Fibroblast of peridontal ligament (primary cell): ENCODE measurements at regions not wholly inside any gene's neighbourhood (a gene's known extent, or its start where the extent isn't known, plus 50 kb on each side); places are given as distances from the start of the nearest gene placed in this dataset.

Experiments
- DNase-seq: peaks from one replicate; pipeline ENCODE4 v3.0.0-alpha.2; 2010; ENCODE audit errors: extremely low read depth

DNA sequence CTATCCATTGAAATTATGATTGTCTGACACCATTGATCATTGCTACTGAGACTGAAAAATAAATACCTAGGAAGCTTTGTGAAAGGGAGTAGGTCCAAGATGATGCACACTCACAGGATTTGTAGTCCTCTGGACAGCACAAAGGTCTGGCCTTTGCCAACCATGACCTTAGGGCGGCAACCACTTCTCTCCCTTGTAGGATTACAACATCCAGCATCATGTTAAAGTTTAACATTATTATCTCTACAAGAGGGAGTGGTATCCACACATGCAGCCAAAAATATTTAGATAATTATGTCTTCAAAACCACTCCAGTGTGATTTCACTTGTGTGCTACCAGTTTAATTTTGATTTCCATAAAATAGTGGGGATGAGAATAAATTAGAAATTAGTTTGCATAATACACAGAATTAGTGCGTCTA is 51.1 kb upstream of the NHSL1 start:
- DNase-seq, result no peak

DNA sequence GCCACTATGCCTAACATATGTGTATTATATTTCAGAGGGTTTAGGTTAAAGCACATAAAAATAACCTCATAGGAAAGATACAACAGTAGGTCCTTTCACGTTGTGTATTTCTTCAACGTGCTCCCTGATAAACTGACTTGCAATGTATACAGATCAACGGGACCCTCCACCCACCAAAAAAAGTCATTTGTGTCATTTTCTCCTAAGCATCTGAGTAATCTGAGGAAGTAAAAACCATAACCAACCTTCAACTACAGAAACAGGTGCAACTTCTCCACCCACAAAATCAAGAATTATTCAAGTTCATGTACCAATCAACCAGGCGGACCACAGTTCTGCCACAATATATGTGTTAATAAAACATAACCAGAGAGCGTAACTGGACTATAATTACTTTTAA is 54.9 kb upstream of the NHSL1 start:
- DNase-seq, result no peak

DNA sequence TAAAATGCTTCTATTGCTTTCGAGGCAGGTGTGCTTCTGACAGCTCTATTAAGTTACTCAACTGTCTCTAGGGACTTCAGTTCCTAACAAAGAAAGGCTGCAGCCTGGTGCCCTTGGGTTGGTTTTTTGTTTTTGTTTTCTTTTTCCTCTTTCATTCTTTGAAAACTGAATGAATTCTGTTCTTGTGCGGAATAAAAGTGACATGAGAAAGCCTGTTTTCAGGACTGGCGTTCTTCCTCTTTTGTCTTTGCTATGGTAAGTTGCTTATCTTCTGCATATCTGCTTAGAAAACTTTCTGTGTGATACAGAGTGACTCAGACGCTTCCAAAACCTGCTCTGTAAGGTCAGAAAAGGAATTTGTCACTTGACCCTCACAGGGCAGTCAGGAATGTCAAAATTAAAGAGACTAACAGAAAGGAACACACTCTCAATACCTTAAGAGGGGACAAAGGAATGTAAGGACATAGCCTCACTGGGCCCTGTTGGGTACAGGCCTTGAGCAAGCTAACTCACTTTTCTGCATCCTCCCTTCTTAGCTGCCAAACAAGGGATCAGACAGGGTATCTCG is 56.2 kb upstream of the NHSL1 start:
- DNase-seq, result no peak

DNA sequence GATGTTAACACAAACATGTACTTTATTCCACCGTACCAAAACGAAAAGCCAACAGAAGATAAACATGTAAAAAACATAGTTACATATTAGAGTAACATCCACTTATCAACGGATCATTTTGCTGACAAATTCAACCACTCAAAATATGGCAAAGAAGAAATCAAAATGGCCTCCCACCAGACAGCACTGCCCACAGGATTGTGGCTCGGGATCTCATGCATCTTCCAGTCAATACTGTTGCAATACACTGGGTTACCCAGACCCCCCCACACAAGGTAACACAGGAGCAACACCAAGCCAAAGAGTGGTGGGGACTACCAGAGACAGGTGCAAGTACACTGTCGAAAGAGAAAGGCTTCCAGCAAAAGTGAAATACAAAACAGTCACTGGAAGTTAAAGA is 57.9 kb upstream of the NHSL1 start:
- DNase-seq, result no peak

DNA sequence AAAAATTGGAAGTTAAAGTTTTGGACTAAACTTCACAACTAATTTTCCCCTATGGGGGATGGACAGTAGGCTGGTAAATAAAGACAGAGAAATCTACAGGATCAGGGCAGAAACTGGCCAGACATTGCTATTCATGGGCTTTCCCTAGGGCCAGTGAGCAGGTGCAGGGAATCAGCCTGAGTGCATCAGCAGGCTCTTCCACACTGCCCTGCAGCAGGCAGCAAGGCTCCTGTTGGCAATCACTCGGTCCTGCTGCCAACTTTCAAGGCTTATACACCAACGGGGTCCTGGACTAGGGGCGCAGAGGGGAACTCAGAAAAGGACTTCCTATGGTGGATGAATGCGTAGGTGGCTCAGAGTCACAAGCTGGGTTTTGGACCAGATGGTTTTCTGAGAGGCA is 59.8 kb upstream of the NHSL1 start:
- no peak for DNase-seq

DNA sequence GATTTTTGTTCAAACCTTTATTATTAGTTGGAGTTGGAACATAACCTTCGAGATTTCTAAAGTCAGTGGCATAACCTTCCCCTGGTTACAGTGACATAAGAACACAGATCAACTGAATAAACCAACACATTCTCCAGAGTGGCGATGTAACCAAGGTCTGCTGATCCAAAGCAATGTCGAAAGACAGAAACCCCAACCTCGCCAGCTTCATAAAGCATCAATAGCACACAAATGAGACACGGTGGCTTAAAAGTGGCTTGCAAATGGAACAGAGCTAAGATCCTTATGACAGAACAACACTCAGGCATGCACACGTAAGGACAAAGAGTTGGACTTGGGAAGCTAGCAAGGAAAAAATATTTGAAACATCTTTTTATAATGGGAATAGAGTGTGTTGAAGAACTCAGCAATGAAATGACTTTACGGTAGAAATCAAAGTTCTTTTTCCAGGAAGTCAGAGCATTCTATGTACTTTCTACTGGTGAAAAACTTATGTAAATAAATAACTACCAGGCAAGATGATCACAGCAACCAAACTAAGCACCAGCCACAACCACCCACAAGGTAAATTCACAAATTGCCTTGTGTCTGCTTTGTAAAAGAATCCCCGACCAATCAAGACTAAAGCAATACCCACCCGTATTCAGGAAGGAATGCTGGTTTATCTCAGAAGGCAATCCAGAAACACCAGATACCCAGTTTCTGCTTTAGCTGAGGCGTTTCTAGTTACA is 61.0 kb upstream of the NHSL1 start:
- peak; percentile 55 for DNase-seq

DNA sequence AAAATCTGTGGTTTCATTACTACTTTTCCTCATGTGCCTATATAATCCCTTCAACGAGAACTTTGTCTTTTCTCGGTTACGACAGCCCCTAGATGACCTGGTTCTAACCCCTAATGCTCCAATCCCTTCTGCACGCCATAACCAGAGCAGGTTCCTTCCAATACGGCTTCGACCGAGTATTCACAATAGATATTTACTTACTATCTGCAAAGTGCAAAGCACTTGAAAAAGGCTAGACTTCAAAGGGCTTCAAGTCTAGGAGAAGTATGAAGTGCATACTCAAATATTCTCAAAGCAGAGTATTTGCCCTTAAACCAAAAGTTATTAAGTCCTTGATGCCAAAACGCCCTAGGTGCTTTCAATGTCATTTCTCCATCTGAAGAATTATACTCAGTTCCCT is 63.4 kb upstream of the NHSL1 start:
- no peak for DNase-seq

DNA sequence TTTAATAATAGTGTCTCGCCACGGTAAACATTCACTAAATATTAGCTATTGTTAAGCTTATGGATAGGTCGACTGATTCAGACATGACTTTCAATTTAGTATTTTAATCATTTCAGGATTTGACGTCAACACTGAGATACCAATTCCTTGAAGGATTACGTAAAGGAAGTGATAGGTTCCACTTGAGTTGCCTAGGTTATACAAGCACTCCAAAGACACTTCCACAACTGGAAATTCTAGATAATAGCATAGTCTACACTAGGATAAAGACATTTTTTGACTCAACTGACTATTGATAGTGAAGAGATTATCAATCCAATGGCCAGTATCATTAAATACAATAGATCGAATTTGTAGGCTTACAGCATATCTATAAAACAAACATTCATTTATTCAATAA is 63.9 kb upstream of the NHSL1 start:
- no peak for DNase-seq

DNA sequence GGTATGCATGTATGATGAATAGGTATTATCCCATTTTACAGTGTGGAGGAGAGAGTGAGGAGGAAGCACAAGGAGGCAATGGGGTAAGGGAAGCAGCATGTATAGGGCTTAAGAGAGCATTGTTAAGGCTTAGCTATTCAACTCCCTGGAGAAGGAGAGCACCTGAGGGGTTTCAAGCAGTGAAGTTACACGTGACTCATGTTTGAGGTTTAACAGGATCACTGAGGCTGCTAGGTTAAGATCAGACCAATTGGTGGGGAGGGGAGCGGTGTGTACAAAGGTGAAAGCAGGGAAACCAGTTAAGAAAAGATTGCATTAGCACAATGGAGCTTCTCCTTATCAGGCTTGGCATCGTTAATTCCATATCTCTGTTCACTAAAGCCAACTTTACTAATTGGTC is 64.4 kb upstream of the NHSL1 start:
- DNase-seq, result no peak

DNA sequence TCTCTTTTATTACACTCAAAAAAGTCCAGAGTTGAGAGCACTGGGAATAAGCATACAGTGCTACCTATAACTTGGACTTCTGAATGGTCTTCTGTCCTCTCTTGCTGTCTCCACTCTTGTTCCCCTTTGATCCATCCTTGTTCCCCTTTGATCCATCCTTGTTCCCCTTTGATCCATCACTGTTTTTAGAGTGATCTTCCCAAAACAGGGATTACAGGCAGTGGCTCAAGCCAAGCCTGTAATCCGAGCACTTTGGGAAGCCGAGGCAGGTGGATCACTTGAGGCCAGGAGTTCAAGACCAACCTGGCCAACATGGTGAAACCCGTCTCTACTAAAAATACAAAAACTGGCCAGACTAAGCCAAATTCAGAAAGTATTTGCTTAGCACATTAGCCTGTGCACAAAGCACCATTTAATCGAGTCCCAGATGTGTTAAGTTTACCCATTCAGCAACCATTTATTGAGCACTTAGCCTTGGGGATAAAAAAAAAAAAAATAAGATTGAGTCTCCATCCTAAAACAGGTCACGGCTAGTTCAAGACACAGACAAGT is 65.0 kb upstream of the NHSL1 start:
- no peak for DNase-seq

DNA sequence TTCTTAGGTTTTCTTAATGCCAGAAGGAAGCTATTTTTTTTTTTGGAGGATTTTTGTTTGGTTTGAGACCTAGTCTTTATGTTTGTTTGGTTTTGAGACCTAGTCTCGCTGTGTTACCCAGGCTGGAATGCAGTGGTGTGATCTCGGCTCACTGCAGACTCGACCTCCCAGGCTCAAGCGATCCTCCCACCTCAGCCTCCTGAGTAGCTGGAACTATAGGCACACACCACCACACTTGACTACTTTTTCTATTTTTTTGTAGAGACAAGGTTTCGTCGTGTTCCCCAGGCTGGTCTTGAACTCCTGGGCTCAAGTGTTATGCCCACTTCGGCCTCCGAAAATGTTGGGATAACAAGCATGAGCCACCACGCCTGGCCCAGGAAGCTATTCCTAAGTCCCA is 67.8 kb upstream of the NHSL1 start:
- no peak for DNase-seq

DNA sequence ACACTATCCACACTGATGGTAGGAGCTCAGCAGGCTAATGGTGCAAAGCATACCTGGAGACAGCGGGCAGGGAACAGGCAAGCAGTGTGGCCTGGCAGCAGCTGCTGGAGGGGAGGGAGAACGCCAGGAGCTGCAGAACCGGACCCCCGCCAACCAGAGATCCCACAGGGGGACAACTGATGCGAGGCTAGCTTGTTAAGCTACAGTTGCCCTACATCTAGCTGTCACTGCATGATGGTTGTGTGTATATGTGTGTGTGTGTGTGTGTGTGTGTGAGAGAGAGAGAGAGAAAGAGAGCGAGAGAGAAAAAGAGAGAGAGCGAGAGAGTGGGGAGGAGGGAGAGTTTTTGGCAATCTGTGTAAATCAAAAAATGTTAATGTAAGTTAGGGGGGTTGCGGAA is 69.7 kb upstream of the NHSL1 start:
- no peak for DNase-seq

DNA sequence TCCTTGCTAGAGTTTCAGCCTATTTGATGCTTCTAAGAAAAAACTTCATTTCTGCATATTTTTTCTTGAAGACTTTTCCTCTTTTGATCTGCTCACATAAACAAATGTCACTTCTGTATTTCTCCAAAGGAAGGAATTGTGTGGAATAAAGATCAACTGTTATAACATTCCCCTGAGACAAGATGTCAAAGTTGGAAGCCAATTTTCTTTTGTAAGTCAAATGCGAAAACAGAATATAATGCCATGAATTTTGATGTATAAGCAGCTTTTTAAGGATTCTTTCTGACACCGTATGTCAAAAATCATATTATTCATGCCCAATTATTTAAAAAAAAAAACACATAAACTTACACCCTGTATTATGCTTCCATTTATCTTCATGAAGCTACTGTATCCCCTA is 70.3 kb upstream of the NHSL1 start:
- no peak for DNase-seq

DNA sequence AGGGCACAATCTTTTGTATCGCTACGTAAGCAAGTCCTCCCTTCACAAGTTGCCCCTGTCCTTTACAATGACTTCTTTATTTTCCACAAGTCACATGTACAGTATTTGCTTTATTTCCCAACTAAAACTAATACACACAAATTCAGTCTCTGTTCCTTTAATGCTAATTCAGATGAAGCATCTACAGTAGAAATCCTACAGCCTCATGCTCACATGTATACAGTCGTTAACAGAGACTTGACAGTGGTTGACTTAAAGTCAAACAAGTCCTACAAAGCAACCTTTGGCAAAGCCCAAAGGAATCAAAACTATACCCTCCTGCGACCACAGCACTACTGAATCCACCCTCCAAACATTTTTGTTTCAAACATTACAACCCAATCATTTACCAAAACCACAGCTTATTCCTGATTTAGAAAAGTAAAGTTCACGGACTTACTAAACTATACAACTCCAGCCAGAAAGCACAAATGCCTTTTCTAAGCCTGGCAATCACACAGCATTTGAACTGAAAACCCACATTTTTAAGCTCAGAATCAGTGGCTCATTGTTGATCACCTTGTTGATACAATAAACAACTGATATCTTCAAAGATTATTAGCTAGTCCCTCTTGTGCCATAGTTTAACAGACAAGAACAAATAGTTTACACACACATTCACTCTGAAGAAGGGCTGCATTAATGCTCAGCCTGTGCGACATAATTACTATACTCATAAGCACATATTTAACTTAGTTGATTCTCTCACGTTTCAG is 70.9 kb upstream of the NHSL1 start:
- DNase-seq, result peak; percentile 89

DNA sequence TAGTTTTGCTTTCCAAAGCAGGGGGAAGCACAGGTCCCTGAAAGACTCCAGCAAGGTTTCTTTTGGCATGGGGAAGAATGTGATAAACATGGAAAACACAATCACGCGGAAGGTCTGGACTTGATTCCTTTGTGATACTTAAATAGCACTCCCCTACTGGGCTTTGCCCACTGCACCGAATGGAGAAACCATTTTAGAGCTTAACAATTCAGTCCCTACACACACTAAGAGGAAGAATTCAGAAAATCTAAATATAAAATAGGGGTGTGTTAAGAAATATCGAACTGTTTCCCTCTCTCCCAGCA is 71.4 kb upstream of the NHSL1 start:
- DNase-seq, result peak; percentile 63

DNA sequence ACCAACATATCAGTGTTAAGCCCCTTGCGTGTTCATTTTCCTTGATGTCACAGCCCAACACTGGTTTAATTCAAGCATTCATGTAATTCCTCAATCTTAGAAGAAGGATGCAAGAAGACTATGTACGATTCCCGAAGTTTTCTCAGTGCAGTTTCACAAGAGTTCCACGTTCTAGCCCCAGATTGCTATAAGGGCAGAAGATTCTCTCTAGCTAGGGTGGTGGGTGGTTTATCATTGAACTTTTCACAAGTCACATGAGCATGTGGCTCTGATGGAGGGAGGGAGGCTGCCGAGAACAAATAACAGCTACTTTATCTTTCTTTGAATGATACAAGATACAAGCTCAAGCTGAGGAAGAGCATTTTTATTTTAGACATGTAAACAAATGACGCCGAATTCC is 71.9 kb upstream of the NHSL1 start:
- peak; percentile 63 for DNase-seq

DNA sequence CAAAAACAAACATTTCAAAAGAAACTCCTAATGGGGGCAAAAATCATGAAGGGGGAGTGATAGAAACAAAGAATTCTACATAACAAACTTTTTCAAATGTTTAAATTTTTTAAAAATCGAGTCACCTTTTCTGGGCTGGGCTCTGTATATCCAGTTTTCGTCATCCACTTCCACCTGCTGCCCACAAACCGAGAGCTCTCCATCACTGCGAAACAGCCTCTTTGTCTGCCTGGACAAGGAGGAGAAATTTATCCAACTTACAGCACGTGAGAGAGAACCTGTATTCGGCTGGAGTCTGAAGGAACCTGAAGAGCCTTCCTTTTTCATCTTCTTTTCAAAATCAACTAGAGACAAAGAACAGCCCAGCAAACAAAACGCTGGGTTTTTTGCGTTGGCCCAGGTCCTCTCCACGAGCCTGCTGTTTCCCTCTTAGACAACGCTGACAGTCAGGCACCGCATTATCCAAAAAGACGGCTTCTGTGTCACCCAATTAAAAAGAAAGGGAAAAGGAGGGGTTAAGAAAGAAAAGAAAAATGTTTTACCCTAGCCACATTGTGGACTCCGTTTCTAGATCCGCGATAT is 72.4 kb upstream of the NHSL1 start:
- DNase-seq, result peak; percentile 34

DNA sequence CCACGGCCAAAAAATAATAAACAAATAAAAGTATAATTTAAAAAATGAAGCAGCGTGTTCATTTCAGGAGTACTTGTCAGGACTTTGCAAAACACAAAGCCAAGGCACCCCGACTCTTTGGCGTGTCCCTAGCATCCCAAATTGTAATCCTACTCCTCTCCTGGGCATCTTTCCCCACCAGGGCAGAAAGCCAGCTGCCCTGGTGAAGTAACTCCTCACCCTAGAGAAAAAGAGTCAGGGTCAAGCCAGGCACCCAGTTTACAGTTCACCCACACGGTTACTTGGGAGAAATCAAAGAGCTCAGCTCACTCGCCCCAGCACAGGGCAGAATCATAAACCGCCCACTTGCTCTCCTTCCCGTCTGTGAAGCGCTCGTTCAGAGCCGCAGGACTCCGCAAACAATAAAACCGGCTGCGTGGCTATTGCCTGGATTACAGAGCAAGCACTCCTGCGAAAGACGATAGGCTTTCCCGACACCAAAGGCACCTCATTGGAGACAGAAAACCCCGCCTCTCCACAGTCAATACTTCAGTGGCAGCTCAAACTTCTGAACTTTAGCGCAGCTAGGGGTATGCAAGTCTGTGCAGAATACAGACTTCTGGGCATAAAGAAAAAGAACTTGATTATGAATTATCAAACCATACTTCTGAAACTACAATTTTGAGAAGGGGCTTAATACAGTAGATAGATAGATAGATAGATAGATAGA is 73.0 kb upstream of the NHSL1 start:
- DNase-seq, result peak; percentile 88

DNA sequence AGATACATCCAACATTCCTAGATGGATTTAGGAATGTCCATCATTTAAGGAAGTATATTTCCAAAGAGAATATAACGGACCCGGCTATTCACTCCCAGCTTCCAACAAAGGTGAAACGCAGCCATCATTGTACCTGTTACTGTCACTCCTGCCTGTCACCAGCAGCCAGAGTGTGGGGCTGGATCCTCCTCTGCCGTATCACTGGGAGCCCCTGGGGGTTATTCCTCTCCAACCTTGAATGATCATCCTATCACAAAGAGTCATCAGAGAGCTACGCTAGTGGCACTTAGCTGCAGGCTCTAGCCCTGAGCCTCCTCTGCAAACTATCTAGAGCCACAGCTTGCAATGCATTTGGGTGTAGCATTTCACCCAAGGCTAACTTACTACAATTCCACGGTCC is 73.6 kb upstream of the NHSL1 start:
- no peak for DNase-seq

DNA sequence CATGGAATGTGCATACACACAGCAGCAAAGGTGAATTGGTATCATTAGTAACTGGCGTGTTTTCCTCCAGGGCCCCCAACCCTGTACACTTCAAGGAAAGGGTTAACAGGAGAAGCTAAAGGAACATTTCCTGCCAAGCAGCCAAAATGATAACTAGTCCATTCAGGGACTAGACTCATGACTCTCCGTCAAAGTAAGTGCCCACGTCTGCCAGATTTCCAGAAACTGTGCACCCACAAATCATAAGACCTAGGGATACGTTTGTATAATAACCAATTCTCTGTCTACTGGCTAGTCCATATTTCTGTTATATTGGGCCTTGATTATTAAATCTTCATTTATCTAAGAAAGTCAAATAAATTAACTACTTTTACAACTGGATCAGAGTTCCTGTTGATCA is 76.0 kb upstream of the NHSL1 start:
- DNase-seq, result no peak

DNA sequence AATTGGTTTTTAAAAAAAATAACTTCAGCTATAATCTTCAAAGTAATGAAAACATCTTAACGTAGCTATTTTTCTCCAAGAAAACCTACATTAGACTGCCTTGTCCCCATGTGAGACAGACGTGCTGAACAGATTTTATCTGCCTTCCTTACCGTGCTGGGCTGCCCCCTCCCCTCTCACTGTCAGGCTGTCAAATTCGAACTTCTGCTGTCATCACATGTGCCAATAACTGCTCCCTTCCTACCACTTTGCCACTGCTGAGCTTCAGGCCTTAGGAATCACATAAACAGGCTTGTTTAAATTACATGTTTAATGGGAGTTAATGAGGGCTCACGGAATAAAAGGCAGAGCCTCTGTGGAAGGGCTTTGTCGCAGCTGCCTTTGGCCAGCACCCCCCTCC is 77.0 kb upstream of the NHSL1 start:
- DNase-seq, result no peak
